Endothelial cell (in vitro differentiated cells): ENCODE measurements at regions not wholly inside any gene's neighbourhood (a gene's known extent, or its start where the extent isn't known, plus 50 kb on each side); places are given as distances from the start of the nearest gene placed in this dataset.

Source experiments
- DNase-seq: peaks from one replicate; pipeline ENCODE4 v3.0.0; 2021; ENCODE audit warnings: low spot score
- H3K27ac Mint-ChIP-seq: one replicate; pipeline ENCODE4 v1.8.0; 2021; ENCODE audit warnings: mixed read lengths, inconsistent platforms; ENCODE audit not compliant: unreplicated experiment
- H3K27me3 Mint-ChIP-seq: one replicate; pipeline ENCODE4 v1.8.0; 2021; ENCODE audit warnings: mild to moderate bottlenecking, moderate library complexity, mixed read lengths, inconsistent platforms; ENCODE audit not compliant: unreplicated experiment
- H3K36me3 Mint-ChIP-seq: one replicate; pipeline ENCODE4 v1.8.0; 2021; ENCODE audit warnings: mild to moderate bottlenecking, low read depth, mixed read lengths, inconsistent platforms; ENCODE audit not compliant: unreplicated experiment
- H3K4me1 Mint-ChIP-seq: one replicate; pipeline ENCODE4 v1.8.0; 2021; ENCODE audit warnings: mild to moderate bottlenecking, mixed read lengths, inconsistent platforms; ENCODE audit not compliant: unreplicated experiment
- H3K4me3 Mint-ChIP-seq: one replicate; pipeline ENCODE4 v1.8.0; 2021; ENCODE audit warnings: mild to moderate bottlenecking, mixed read lengths, inconsistent platforms; ENCODE audit not compliant: unreplicated experiment
- H3K9me3 Mint-ChIP-seq: one replicate; pipeline ENCODE4 v1.8.0; 2021; ENCODE audit warnings: mixed read lengths, inconsistent platforms; ENCODE audit not compliant: unreplicated experiment
- TF ChIP-seq, protein P1 (sequence below): fragments of 200-600 bp; sonication (generic); IDR thresholded peaks from one replicate; pipeline ENCODE4 v1.5.0; 2021; ENCODE audit warnings: antibody characterized with exemption; ENCODE audit not compliant: unreplicated experiment

DNA sequence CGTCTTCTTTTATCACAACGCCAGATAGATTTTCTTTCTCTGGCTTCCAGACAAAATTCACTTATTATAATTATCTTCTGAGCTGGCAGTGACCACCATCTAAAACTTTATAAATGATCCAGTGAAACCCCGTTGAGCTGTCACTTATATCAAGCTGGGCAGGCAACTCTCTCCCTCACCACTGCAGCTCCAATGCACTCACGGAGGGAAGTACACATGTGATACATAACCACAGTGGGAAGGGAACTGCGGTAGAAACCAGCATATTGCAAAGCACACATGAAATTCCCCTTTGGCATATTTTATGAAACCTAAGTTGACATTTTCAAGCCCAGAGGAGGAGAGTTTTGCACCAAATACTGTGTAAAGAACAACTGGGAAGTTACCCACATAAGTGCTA is 536.9 kb downstream of the HACE1 start:
- no peaks in the 10 kb centered on the region for H3K4me1 Mint-ChIP-seq
- TF ChIP-seq, protein P1, sequence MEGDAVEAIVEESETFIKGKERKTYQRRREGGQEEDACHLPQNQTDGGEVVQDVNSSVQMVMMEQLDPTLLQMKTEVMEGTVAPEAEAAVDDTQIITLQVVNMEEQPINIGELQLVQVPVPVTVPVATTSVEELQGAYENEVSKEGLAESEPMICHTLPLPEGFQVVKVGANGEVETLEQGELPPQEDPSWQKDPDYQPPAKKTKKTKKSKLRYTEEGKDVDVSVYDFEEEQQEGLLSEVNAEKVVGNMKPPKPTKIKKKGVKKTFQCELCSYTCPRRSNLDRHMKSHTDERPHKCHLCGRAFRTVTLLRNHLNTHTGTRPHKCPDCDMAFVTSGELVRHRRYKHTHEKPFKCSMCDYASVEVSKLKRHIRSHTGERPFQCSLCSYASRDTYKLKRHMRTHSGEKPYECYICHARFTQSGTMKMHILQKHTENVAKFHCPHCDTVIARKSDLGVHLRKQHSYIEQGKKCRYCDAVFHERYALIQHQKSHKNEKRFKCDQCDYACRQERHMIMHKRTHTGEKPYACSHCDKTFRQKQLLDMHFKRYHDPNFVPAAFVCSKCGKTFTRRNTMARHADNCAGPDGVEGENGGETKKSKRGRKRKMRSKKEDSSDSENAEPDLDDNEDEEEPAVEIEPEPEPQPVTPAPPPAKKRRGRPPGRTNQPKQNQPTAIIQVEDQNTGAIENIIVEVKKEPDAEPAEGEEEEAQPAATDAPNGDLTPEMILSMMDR = no peak
- H3K27me3 Mint-ChIP-seq = no peaks in the 10 kb centered on the region
- H3K36me3 Mint-ChIP-seq = no peaks in the 10 kb centered on the region
- no peak overlapping the region for H3K27ac Mint-ChIP-seq
- no peak for DNase-seq
- H3K4me3 Mint-ChIP-seq = no peak overlapping the region
- no peaks in the 10 kb centered on the region for H3K9me3 Mint-ChIP-seq

DNA sequence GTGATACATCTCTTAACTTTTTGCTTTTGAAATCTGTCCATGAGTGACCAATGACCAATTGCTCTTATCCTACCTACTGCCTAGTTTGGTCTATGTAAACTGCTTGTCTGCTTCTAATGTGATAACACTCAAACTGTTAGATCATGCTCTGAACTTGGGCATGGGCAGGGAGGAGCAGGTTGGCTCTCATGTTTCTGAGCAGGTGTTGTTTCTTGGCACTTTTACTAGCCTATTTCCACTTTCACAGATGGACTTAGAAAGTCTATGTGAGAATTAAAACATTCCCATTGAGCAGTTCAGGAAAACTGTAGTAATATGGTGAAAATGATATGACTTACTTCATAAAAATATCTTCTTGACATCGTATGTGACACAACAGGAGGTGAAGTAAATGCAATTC is 538.4 kb downstream of the HACE1 start:
- no peaks in the 10 kb centered on the region for H3K27me3 Mint-ChIP-seq
- TF ChIP-seq, protein P1 = no peak
- no peak for DNase-seq
- no peaks in the 10 kb centered on the region for H3K36me3 Mint-ChIP-seq
- H3K27ac Mint-ChIP-seq = no peak overlapping the region
- H3K4me3 Mint-ChIP-seq = no peak overlapping the region
- no peaks in the 10 kb centered on the region for H3K4me1 Mint-ChIP-seq
- H3K9me3 Mint-ChIP-seq = no peaks in the 10 kb centered on the region

DNA sequence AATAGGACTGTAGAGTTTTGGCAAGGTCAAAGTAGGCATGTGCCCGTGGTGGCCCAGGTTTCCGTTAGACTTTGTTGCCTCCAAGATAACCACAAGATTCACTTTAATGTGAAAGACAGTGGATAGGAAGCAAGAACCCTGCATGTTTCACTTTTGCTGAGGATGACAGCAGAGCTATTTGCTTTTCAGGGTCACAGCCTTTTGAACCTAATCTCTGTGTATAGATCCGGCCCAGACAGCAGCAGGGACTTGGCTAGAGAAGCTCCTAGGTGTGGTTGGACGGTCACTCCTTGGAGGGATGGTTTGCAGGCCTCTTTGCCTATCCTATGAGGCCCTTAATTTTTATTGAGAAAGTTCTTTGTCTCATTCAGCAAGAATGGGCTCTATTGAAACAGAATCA is 538.8 kb downstream of the HACE1 start:
- no peak overlapping the region for H3K4me3 Mint-ChIP-seq

DNA sequence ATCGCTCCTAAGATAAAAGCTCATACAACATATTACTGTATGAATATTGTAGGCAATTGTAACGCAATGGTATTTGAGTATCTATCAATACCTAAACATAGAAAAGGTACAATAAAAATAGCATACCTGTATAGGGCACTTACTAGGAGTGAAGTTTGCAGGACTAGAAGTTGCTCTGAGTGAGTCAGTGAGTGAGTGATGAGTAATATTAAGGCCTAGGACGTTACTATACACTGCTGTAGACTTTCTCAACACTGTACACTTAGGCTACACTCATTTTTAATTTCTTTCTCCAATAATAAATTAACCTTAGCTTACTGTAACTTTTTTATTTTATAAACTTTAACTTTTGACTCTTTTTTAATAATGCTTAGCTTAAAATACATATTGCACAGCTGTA is 546.9 kb downstream of the HACE1 start:
- no peaks in the 10 kb centered on the region for H3K36me3 Mint-ChIP-seq
- no peaks in the 10 kb centered on the region for H3K9me3 Mint-ChIP-seq
- H3K4me1 Mint-ChIP-seq = no peaks in the 10 kb centered on the region

More for the DNA sequence above, 538.8 kb downstream of the HACE1 start:
- Mint-ChIP-seq H3K4me1 (no peaks in the 10 kb centered on the region), H3K27me3 (no peaks in the 10 kb centered on the region), H3K36me3 (no peaks in the 10 kb centered on the region), H3K9me3 (no peaks in the 10 kb centered on the region), H3K27ac (no peak overlapping the region)
- DNase-seq = no peak
- TF ChIP-seq, protein P1 = no peak

DNA sequence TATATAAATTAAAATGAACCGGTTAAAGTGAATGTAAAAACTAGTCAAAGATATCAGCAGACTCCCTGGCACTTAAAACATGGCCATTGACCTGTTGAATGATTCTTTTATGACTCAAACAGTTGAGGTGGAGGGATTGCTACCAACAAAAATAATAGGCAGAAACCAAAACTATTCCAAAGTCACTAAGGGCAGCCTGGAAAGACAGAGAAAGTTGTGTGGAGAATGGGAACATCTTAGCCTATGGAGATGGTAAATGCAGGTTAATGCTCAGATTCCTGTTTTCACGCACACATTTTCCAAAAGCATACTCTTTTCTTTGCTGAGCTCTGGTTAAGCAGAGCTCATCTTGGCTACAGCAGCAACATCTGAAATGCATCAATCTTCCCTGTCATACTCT is 553.5 kb downstream of the HACE1 start:
- Mint-ChIP-seq H3K4me1 (no peaks in the 10 kb centered on the region), H3K27me3 (no peaks in the 10 kb centered on the region), H3K4me3 (no peak overlapping the region), H3K36me3 (no peaks in the 10 kb centered on the region), H3K9me3 (no peaks in the 10 kb centered on the region), H3K27ac (no peak overlapping the region)
- TF ChIP-seq, protein P1 = no peak
- no peak for DNase-seq

More for the DNA sequence above, 546.9 kb downstream of the HACE1 start:
- no peak overlapping the region for H3K4me3 Mint-ChIP-seq
- TF ChIP-seq, protein P1 = no peak
- no peak overlapping the region for H3K27ac Mint-ChIP-seq
- H3K27me3 Mint-ChIP-seq = no peaks in the 10 kb centered on the region
- no peak for DNase-seq
